GM10248 (cell line): ENCODE measurements at regions not wholly inside any gene's neighbourhood (a gene's known extent, or its start where the extent isn't known, plus 50 kb on each side); places are given as distances from the start of the nearest gene placed in this dataset.
"Not testable (repeated sequence)": the region's sequence is repeated elsewhere in the genome, so short reads cannot be mapped to it uniquely, and the experiment has no call there.

Experiments used
- CTCF ChIA-PET: fragments of 300-600 bp; sonication (Branson Sonifier 250); formaldehyde crosslinking; extraction: SDS; loops from one replicate; lab custom pipeline; 2021; ENCODE audit warnings: antibody characterized with exemption; lab: Yijun Ruan, JAX
- POLR2A ChIA-PET: fragments of 350-650 bp; sonication (Branson Sonifier 250); formaldehyde crosslinking; extraction: SDS; loops from one replicate; lab custom pipeline; 2020; ENCODE audit warnings: antibody characterized with exemption; lab: Yijun Ruan, JAX
- DNase-seq: peaks from one replicate; pipeline ENCODE4 v3.0.0; 2012; ENCODE audit errors: extremely low spot score
- TF ChIP-seq, protein P1 (sequence below): IDR thresholded peaks from 2 replicates; pipeline ENCODE4 v1.5.1; 2012; ENCODE audit warnings: mild to moderate bottlenecking, low read depth; ENCODE audit errors: extremely low read depth, missing control alignments, control extremely low read depth

GRCh38 chr7:29677254-29677653 lies 113.6 kb downstream of the PRR15 start:
- POLR2A ChIA-PET, DNase-seq, CTCF ChIA-PET: not testable (repeated sequence)

GRCh38 chr7:29679963-29680362 lies 116.3 kb downstream of the PRR15 start:
- DNase-seq, CTCF ChIA-PET, POLR2A ChIA-PET: not testable (repeated sequence)

GRCh38 chr7:29680601-29681000 lies 117.0 kb downstream of the PRR15 start:
- POLR2A ChIA-PET, CTCF ChIA-PET, DNase-seq: not testable (repeated sequence)

DNA sequence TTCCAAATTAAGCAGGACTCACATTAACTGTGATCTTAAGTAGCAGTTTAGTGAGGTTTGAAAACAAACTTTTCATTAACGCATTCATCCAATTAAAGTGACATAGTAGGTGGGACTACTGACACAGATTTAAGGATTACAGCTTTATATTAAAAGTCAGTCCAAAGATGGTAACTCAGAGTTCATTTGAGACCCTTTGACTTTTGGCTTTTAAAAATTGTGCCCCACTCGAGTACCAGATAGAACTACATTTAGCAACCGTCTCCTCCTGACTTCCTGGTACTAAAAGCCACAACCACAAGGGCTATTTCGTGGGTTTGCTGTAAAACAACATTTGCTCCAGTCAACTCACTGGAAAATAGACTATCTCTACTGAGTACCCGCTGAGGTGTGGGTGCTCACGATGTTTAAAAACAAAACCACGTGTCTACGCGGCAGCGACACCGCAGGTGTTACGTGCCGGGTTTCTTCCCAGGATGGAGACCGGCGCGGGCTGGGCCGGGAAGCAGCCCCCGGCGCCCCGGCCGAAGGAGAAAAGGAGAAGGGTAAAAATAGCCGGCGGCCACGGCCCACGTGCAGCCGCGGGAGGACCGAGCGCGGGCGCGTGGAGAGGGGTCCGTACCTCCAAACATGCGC lies 120.6 kb downstream of the PRR15 start:
- DNase-seq, result not testable (repeated sequence)

GRCh38 chr7:29684787-29685650 lies 121.3 kb upstream of the WIPF3 start:
- peak; percentile 31 for DNase-seq
- ChIA-PET CTCF (no interaction called here), POLR2A (no interaction called here)

More for the DNA sequence above, 120.6 kb downstream of the PRR15 start:
- CTCF ChIA-PET, POLR2A ChIA-PET: not testable (repeated sequence)

GRCh38 chr7:29685651-29686271 lies 120.5 kb upstream of the WIPF3 start:
- CTCF ChIA-PET, DNase-seq, POLR2A ChIA-PET: not testable (repeated sequence)

More at GRCh38 chr7:29684787-29685650, 121.3 kb upstream of the WIPF3 start:
- TF ChIP-seq, protein P1, sequence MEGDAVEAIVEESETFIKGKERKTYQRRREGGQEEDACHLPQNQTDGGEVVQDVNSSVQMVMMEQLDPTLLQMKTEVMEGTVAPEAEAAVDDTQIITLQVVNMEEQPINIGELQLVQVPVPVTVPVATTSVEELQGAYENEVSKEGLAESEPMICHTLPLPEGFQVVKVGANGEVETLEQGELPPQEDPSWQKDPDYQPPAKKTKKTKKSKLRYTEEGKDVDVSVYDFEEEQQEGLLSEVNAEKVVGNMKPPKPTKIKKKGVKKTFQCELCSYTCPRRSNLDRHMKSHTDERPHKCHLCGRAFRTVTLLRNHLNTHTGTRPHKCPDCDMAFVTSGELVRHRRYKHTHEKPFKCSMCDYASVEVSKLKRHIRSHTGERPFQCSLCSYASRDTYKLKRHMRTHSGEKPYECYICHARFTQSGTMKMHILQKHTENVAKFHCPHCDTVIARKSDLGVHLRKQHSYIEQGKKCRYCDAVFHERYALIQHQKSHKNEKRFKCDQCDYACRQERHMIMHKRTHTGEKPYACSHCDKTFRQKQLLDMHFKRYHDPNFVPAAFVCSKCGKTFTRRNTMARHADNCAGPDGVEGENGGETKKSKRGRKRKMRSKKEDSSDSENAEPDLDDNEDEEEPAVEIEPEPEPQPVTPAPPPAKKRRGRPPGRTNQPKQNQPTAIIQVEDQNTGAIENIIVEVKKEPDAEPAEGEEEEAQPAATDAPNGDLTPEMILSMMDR, result no peak

DNA sequence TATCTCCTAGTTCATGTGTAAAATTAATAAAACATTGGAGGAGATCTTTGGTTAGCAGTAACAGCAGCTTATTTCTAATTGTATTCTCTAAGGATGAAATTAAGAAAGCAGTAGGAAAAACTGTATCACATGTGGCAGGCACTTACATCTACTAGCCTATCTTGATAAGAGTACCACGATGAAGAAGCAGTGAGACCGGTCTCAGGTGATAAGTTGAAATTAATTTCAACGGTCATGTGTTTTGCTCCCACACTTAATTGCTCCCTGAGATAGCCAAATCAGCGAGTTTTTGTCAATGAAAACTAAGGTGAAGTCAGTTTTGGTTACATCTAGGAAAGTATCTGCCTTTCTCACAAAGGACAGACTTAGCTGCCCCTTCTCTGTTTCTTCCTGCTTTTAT lies 115.8 kb upstream of the WIPF3 start:
- CTCF ChIA-PET, POLR2A ChIA-PET, DNase-seq: not testable (repeated sequence)

DNA sequence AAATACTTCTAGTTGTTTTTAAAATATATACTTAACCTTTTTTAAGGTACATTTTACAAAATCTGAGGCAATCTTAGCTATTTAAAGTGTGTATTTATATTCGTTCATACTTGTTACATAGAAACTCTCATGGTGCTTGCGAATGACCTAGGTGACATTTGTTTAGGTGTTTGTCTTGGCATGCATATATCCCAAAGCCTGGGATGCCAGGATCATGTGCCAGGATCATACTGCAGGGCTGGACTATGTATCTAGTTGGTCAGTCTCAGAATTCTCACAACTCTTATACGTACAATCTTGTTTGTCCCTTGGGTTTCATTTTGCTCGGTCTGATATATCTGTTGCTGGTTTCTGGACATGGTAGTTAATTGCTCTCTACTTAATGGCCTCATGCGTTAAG lies 109.9 kb upstream of the WIPF3 start:
- CTCF ChIA-PET, POLR2A ChIA-PET: not testable (repeated sequence)

DNA sequence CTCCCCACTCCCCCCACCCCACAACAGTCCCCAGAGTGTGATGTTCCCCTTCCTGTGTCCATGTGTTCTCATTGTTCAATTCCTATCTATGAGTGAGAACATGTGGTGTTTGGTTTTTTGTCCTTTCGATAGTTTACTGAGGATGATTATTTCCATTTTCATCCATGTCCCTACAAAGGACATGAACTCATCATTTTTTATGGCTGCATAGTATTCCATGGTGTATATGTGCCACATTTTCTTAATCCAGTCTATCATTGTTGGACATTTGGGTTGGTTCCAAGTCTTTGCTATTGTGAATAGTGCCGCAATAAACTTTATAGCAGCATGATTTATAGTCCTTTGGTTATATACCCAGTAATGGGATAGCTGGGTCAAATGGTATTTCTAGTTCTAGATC lies 106.6 kb upstream of the WIPF3 start:
- CTCF ChIA-PET, result not testable (repeated sequence)

More for the DNA sequence above, 109.9 kb upstream of the WIPF3 start:
- DNase-seq, result not testable (repeated sequence)

DNA sequence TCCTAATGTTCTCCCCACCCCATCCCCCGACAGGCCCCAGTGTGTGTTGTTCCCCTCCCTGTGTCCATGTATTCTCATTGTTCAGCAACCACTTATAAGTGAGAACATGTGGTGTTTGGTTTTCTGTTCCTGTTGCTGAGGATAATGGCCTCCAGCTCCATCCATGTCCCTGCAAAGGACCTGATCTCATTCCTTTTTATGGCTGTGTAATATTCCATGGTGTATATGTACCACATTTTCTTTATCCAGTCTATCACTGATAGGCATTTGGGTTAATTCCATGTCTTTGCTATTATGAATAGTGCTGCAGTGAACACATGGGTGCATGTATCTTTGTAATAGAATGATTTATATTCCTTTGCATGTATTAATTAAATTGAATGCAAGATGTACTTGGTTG lies 104.8 kb upstream of the WIPF3 start:
- CTCF ChIA-PET, DNase-seq, POLR2A ChIA-PET: not testable (repeated sequence)

More for the DNA sequence above, 106.6 kb upstream of the WIPF3 start:
- POLR2A ChIA-PET, DNase-seq: not testable (repeated sequence)

- POLR2A ChIA-PET, DNase-seq, CTCF ChIA-PET: not testable (repeated sequence)
Measured at GRCh38 chr7:29703830-29704229, 102.5 kb upstream of the WIPF3 start.

DNA sequence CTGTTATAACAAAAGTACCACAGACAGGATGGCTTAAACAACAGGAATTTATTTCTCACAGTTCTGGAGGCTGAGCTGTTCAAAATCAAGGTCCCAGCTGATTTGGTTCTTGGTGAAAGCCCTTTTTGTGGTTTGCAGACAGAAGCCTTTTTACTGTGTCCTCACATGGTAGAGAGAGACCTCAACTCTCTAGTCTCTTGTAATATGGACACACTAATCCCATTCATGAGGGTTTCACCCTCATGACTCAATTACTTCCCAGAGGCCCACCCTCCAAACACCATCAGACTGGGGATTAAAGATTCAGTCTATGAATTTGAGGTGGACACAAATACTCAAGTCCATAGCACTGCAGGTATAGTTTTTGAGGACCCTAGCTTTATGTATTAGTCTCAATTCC lies 97.3 kb upstream of the WIPF3 start:
- CTCF ChIA-PET, DNase-seq, POLR2A ChIA-PET: not testable (repeated sequence)

DNA sequence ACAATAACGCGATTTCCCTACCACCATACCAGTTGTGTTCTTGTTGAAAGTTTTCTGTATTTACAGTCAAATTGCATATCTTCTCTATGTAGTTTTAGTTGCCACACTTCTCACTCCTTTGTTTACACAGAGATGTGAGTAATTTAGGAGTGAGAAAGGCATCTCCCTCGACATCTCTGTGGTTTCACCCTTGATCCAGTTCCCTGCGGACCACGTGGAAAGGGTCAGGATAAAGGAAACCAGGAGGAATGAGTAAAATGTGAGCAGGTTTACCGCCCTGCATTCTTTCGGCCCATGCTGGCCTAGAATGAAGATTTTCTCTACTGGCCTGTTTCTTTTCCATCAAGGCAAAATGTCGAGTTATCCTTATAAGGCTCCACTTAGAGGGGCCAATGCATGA lies 83.2 kb upstream of the WIPF3 start:
- DNase-seq, CTCF ChIA-PET: not testable (repeated sequence)

More for the DNA sequence above, 83.2 kb upstream of the WIPF3 start:
- POLR2A ChIA-PET, result not testable (repeated sequence)
